Endothelial cell of umbilical vein (primary cell): ENCODE measurements at regions not wholly inside any gene's neighbourhood (a gene's known extent, or its start where the extent isn't known, plus 50 kb on each side); places are given as distances from the start of the nearest gene placed in this dataset.

Experiments
- EZH2 ChIP-seq: IDR thresholded peaks from 2 replicates; pipeline ENCODE4 v1.6.1; 2012; ENCODE audit warnings: borderline replicate concordance, low read depth, mild to moderate bottlenecking, moderate library complexity, low read length, inconsistent platforms; ENCODE audit not compliant: severe bottlenecking
- FOS ChIP-seq: IDR thresholded peaks from 2 replicates; pipeline ENCODE4 v1.6.1; 2011; ENCODE audit warnings: mild to moderate bottlenecking, low read length, moderate library complexity, borderline replicate concordance; ENCODE audit not compliant: insufficient read depth
- JUN ChIP-seq: IDR thresholded peaks from 2 replicates; pipeline ENCODE4 v1.6.1; 2011; ENCODE audit warnings: borderline replicate concordance, low read depth; ENCODE audit not compliant: insufficient read length, insufficient read depth
- MYC ChIP-seq: IDR thresholded peaks from one replicate; pipeline ENCODE4 v1.6.1; 2011; ENCODE audit warnings: mild to moderate bottlenecking, low read depth, low read length
- POLR2A ChIP-seq: IDR thresholded peaks from 2 replicates; pipeline ENCODE4 v1.6.1; 2012; ENCODE audit warnings: low read depth, mild to moderate bottlenecking, control low read depth, low read length
- POLR2AphosphoS5 ChIP-seq: IDR thresholded peaks from 2 replicates; pipeline ENCODE4 v1.6.1; 2012; ENCODE audit warnings: low read depth, mild to moderate bottlenecking, control low read depth, low read length, moderate library complexity; ENCODE audit not compliant: insufficient read depth
- TF ChIP-seq, protein P1 (sequence below), 2 donors: IDR thresholded peaks; 1 replicate in 1 of 2; 2 replicates in 1 of 2; pipeline ENCODE4 v1.5.1; 2011; ENCODE audit warnings: low read length in 2 of 2, mild to moderate bottlenecking in 2 of 2, moderate library complexity in 2 of 2, control low read depth in 1 of 2, inconsistent platforms in 1 of 2, low read depth in 1 of 2; ENCODE audit not compliant: insufficient read depth in 1 of 2; ENCODE audit errors: extremely low read depth in 1 of 2
- TF ChIP-seq, protein P2 (sequence below): IDR thresholded peaks from 2 replicates; pipeline ENCODE4 v1.6.1; 2011; ENCODE audit not compliant: insufficient read depth, insufficient read length

DNA sequence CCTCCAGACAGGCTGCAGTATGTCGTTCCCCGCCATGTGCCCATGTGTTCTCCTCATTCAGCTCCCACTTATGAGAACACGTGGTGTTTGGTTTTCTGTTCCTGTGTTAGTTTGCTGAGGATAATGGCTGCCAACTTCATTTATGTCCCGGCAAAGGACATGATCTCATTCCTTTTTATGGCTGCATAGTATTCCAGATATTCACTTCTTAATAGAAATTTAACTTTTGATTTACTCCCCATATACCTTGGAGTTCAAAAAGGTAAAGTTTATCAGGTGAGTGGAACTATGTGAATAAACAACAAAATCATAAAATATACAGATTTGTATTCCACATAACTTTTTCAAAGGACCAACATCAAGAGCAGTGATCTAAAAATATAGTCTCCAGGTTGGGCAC, 372.6 kb downstream of the STK39 start:
- TF ChIP-seq, protein P1, sequence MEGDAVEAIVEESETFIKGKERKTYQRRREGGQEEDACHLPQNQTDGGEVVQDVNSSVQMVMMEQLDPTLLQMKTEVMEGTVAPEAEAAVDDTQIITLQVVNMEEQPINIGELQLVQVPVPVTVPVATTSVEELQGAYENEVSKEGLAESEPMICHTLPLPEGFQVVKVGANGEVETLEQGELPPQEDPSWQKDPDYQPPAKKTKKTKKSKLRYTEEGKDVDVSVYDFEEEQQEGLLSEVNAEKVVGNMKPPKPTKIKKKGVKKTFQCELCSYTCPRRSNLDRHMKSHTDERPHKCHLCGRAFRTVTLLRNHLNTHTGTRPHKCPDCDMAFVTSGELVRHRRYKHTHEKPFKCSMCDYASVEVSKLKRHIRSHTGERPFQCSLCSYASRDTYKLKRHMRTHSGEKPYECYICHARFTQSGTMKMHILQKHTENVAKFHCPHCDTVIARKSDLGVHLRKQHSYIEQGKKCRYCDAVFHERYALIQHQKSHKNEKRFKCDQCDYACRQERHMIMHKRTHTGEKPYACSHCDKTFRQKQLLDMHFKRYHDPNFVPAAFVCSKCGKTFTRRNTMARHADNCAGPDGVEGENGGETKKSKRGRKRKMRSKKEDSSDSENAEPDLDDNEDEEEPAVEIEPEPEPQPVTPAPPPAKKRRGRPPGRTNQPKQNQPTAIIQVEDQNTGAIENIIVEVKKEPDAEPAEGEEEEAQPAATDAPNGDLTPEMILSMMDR (IDR thresholded peaks at IDR 0.05; ENCODE audit: extremely low read depth in 1 of 2, insufficient read depth in 1 of 2, low read depth in 1 of 2, low read length in 2 of 2) = no peak
- TF ChIP-seq POLR2A (no peak), FOS (no peak), JUN (no peak), POLR2AphosphoS5 (no peak), MYC (no peak), EZH2 (no peak)
- TF ChIP-seq, protein P2, sequence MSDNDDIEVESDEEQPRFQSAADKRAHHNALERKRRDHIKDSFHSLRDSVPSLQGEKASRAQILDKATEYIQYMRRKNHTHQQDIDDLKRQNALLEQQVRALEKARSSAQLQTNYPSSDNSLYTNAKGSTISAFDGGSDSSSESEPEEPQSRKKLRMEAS = no peak
